Esophagus muscularis mucosa (tissue), 4 donors: ENCODE measurements at regions not wholly inside any gene's neighbourhood (a gene's known extent, or its start where the extent isn't known, plus 50 kb on each side); places are given as distances from the start of the nearest gene placed in this dataset.

Experiments
- DNase-seq: peaks from one replicate; pipeline ENCODE4 v3.0.0-alpha.2; 2017; ENCODE audit errors: extremely low spot score
- H3K27ac ChIP-seq, 4 donors: fragments of 200-600 bp; sonication (generic); replicated peaks in 1 of 4; 1 replicate in 3 of 4; 2 replicates in 1 of 4; pipeline ENCODE4 v1.5.1; 2016 to 2019; ENCODE audit warnings: mild to moderate bottlenecking in 1 of 4
- H3K27me3 ChIP-seq, 4 donors: fragments of 200-600 bp; sonication (generic); one replicate each; pipeline versions ENCODE4 v1.5.1 to v1.6.0; 2016 to 2019
- H3K36me3 ChIP-seq, 4 donors: fragments of 200-600 bp; sonication (generic); one replicate each; pipeline ENCODE4 v1.5.1; 2016 to 2019
- H3K4me1 ChIP-seq, 4 donors: fragments of 200-600 bp; sonication (generic); one replicate each; pipeline ENCODE4 v1.5.1; 2016 to 2019
- H3K4me3 ChIP-seq, 4 donors: fragments of 200-600 bp; sonication (generic); 1 replicate in 2 of 4; 2 replicates in 2 of 4; pipeline ENCODE4 v1.5.1; 2016 to 2019; ENCODE audit warnings: mild to moderate bottlenecking in 4 of 4, moderate library complexity in 1 of 4
- H3K9me3 ChIP-seq, 4 donors: fragments of 200-600 bp; sonication (generic); 1 replicate in 3 of 4; 2 replicates in 1 of 4; pipeline ENCODE4 v1.5.1; 2016 to 2019
- EP300 ChIP-seq: sonication (generic); formaldehyde crosslinking; IDR thresholded peaks from one replicate; pipeline ENCODE4 v1.6.1; 2017; ENCODE audit warnings: antibody characterized with exemption
- POLR2A ChIP-seq: fragments of 450-650 bp; IDR thresholded peaks from one replicate; pipeline ENCODE4 v1.6.1; 2017; ENCODE audit warnings: antibody characterized with exemption, moderate library complexity, mild to moderate bottlenecking, low read depth
- POLR2AphosphoS5 ChIP-seq, 2 donors: sonication (generic); formaldehyde crosslinking; IDR thresholded peaks; one replicate each; pipeline ENCODE4 v1.6.1; 2017; ENCODE audit warnings: antibody characterized with exemption in 2 of 2
- WGBS: methylation state at CpG from one replicate; pipeline ENCODE4 v1.1.5; 2018; 5-methylcytosine and 5-hydroxymethylcytosine counted together
- intact Hi-C: fragments of 100-400 bp; cut with DNase I; formaldehyde crosslinking; loops from one replicate; pipeline ENCODE4 v1.15.1; 2023
- TF ChIP-seq, protein P1 (sequence below), 3 experiments: fragments of 200-600 bp in 2 of 3; fragments of 450-650 bp in 1 of 3; sonication (generic) in 2 of 3; IDR thresholded peaks; one replicate each; pipeline ENCODE4 v1.5.1; 2017 to 2019; ENCODE audit warnings: antibody characterized with exemption in 3 of 3, mild to moderate bottlenecking in 2 of 3, moderate library complexity in 1 of 3

DNA sequence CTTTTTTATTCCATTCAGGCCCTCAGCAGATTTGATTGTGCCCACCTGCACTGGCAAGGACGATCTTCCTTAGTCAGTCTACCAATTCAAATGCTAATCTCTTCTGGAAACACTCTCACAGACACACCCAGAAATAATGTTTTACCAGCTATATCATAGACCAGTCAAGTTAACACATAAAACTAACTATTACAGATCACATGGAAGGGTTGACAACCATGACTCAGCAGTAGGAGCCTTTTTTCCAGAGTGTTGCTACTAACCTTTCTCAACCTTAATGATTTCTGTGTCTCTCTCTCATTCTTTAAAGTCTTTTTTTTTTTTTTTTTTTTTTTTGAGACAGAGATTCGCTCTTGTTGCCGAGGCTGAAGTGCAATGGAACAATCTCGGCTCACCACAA is 68.7 kb upstream of the KCNK12 start:
- intact Hi-C loops, result no loop called here
- no peak for DNase-seq
- H3K4me3 ChIP-seq, result no peak overlapping the region
- no peaks in the 10 kb centered on the region for H3K36me3 ChIP-seq
- H3K9me3 ChIP-seq, result no peaks in the 10 kb centered on the region
- TF ChIP-seq POLR2AphosphoS5 (IDR thresholded peaks at IDR 0.05) (no peak), EP300 (no peak), POLR2A (no peak)
- TF ChIP-seq, protein P1, sequence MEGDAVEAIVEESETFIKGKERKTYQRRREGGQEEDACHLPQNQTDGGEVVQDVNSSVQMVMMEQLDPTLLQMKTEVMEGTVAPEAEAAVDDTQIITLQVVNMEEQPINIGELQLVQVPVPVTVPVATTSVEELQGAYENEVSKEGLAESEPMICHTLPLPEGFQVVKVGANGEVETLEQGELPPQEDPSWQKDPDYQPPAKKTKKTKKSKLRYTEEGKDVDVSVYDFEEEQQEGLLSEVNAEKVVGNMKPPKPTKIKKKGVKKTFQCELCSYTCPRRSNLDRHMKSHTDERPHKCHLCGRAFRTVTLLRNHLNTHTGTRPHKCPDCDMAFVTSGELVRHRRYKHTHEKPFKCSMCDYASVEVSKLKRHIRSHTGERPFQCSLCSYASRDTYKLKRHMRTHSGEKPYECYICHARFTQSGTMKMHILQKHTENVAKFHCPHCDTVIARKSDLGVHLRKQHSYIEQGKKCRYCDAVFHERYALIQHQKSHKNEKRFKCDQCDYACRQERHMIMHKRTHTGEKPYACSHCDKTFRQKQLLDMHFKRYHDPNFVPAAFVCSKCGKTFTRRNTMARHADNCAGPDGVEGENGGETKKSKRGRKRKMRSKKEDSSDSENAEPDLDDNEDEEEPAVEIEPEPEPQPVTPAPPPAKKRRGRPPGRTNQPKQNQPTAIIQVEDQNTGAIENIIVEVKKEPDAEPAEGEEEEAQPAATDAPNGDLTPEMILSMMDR (IDR thresholded peaks at IDR 0.05), result no peak
- no peaks in the 10 kb centered on the region for H3K27me3 ChIP-seq
- H3K4me1 ChIP-seq, result peaks cover 0 to 18% (median 16%) of the 10 kb centered on the region in 4 donors
- no peak overlapping the region for H3K27ac ChIP-seq
- WGBS, result 88% methylated on average over 4 of the region's 4 CpGs

DNA sequence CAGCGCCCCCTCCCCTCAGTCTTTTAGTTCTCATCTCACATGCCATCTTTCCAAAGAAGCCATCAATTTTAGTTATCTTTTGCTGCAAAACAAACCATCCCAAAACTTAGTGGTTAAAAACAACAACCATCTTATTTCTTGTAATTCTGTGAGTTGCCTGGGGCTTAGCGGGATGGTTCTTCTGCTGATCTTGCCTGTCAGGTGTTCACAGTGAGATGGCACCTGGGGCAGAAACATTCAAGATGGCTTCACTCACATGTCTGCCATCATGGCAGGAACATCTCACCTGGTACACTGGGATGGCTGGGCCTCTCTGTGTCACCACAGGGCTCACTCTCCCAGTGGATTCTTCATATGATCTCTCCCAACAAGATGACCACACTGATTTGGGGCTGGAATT is 67.6 kb upstream of the KCNK12 start:
- H3K9me3 ChIP-seq, result no peaks in the 10 kb centered on the region
- intact Hi-C loops, result no loop called here
- WGBS, result 95% methylated on average over 2 of the region's 2 CpGs

DNA sequence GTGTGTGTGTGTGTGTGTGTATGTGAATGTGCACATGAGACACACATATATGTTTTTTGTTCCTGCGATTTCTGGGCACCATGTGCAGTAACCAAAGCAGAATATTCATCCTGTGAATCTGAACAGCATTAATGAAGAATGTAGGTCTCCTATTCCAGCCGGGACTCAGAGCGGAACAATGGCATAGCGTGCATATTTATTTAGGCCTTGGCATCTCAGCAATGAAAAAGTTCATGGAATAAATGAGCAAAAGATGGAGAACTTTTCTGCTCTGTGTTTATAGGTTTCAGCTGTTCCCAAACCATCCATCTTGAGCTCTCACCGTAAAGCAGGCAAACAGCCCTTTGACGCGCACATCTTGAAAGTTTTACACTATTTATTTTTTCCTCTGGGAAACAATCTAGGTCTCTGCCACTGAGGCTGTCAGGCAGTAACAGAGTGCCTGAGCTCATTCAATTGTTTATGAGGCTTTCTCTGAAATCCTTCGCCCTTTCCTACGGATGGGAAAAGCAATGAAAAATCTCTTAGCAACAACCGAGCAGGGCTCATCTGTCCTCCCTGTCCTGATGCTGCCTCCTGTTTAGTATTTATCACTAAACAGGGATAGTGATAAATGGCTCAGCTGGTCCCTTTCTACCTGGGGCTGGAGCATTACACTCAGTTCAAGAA is 65.9 kb upstream of the KCNK12 start:
- Histone ChIP-seq H3K9me3 (no peaks in the 10 kb centered on the region), H3K36me3 (no peaks in the 10 kb centered on the region), H3K27me3 (no peaks in the 10 kb centered on the region), H3K4me3 (no peak overlapping the region), H3K4me1 (peaks cover 0 to 26% (median 24%) of the 10 kb centered on the region in 4 donors), H3K27ac (peak overlapping the region in 3 of 4 donors; percentile 9 to 61 (median 48))
- TF ChIP-seq, protein P1 (IDR thresholded peaks at IDR 0.05), result no peak
- TF ChIP-seq POLR2AphosphoS5 (IDR thresholded peaks at IDR 0.05), result peak in 1 of 2 donors; percentile 37
- DNase-seq, result no peak
- intact Hi-C loops, result no loop called here
- 38% methylated on average over 10 of the region's 10 CpGs for WGBS

More for the DNA sequence above, 67.6 kb upstream of the KCNK12 start:
- TF ChIP-seq EP300 (no peak), POLR2A (no peak), POLR2AphosphoS5 (IDR thresholded peaks at IDR 0.05) (no peak)
- TF ChIP-seq, protein P1 (IDR thresholded peaks at IDR 0.05), result no peak
- Histone ChIP-seq H3K4me1 (peaks cover 0 to 18% (median 16%) of the 10 kb centered on the region in 4 donors), H3K4me3 (no peak overlapping the region), H3K27me3 (no peaks in the 10 kb centered on the region), H3K36me3 (no peaks in the 10 kb centered on the region), H3K27ac (no peak overlapping the region)
- DNase-seq, result no peak

DNA sequence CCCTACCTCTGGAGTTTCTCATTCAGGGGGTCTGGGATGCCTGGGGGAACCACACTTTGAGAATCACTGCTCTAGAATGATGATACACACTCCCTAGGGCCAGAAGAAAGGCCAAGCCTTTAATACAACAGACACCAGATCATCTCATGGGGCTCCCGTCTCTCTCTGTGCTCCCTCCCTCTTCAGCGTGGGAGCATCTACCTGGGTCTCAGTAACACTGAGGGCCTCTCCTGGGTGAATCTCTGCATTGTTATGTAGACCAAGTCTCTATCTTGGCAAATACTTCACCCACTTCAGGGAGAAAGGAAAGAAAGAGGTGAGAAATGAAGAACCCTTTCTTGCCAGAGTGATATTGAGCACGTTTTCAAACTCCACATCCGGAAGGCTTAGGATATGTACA is 65.4 kb upstream of the KCNK12 start:
- H3K36me3 ChIP-seq, result no peaks in the 10 kb centered on the region
- no peak for TF ChIP-seq EP300
- no peak for TF ChIP-seq POLR2A
- TF ChIP-seq POLR2AphosphoS5 (IDR thresholded peaks at IDR 0.05), result no peak
- TF ChIP-seq, protein P1 (IDR thresholded peaks at IDR 0.05), result no peak
- no peak for DNase-seq
- H3K4me1 ChIP-seq, result peaks cover 0 to 27% (median 25%) of the 10 kb centered on the region in 4 donors
- H3K4me3 ChIP-seq, result no peak overlapping the region
- no peaks in the 10 kb centered on the region for H3K27me3 ChIP-seq
- H3K9me3 ChIP-seq, result no peaks in the 10 kb centered on the region
- intact Hi-C loops, result no loop called here
- H3K27ac ChIP-seq, result peak overlapping the region in 2 of 4 donors; percentile 9 to 52
- WGBS, result 59% methylated on average over 4 of the region's 4 CpGs

DNA sequence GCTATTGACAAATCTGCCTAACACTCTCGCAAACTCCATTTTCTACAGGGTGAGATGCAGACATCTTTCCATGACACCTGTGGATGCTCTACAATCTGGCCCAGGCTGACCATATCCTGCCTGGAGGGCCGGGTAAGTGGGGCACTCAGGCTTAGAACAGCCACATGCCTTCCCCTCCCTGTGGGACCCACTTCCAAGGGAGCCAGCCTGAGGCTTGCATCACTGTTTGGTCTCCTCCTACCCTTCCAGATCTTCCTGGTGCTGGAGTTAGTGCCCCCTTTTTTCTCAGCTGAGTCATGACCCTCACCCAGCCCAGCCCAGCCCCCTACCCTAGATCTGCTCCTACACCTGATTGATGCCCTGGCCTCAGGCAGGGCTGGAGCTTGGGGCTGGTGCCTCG is 62.0 kb upstream of the KCNK12 start:
- TF ChIP-seq POLR2AphosphoS5 (IDR thresholded peaks at IDR 0.05) (no peak), EP300 (no peak), POLR2A (no peak)
- TF ChIP-seq, protein P1 (IDR thresholded peaks at IDR 0.05), result no peak
- 85% methylated on average over 3 of the region's 3 CpGs for WGBS
- no peak overlapping the region for H3K27ac ChIP-seq
- no peaks in the 10 kb centered on the region for H3K36me3 ChIP-seq
- no peaks in the 10 kb centered on the region for H3K27me3 ChIP-seq
- no peak for DNase-seq
- peaks cover 0 to 32% (median 25%) of the 10 kb centered on the region in 4 donors for H3K4me1 ChIP-seq
- H3K9me3 ChIP-seq, result no peaks in the 10 kb centered on the region
- H3K4me3 ChIP-seq, result no peak overlapping the region
- intact Hi-C loops, result no loop called here
